Thyroid gland (tissue), 4 donors: ENCODE measurements at regions not wholly inside any gene's neighbourhood (a gene's known extent, or its start where the extent isn't known, plus 50 kb on each side); places are given as distances from the start of the nearest gene placed in this dataset.
A peak's percentile ranks its signal among the peaks of the same experiment; 100 is the strongest.

Source experiments
- DNase-seq, 2 donors: peaks; one replicate each; pipeline ENCODE4 v3.0.0-alpha.2; 2019
- H3K27ac ChIP-seq, 3 donors: fragments of 200-600 bp; sonication (generic); 1 replicate in 2 of 3; 2 replicates in 1 of 3; pipeline ENCODE4 v1.5.1; 2016 to 2019; ENCODE audit warnings: mild to moderate bottlenecking in 1 of 3, moderate library complexity in 1 of 3
- H3K27me3 ChIP-seq: fragments of 200-600 bp; sonication (generic); one replicate; pipeline ENCODE4 v1.5.1; 2019
- H3K36me3 ChIP-seq, 2 donors: fragments of 200-600 bp; sonication (generic); one replicate each; pipeline ENCODE4 v1.5.1; 2016 to 2019
- H3K4me1 ChIP-seq, 2 donors: fragments of 200-600 bp; sonication (generic); one replicate each; pipeline ENCODE4 v1.5.1; 2017 to 2019
- H3K4me3 ChIP-seq, 3 donors: fragments of 200-600 bp; sonication (generic); replicated peaks in 1 of 3; 1 replicate in 2 of 3; 2 replicates in 1 of 3; pipeline ENCODE4 v1.5.1; 2016; ENCODE audit warnings: mild to moderate bottlenecking in 1 of 3
- H3K9me3 ChIP-seq: fragments of 200-600 bp; sonication (generic); one replicate; pipeline ENCODE4 v1.5.1; 2017
- CTCF ChIP-seq, 6 experiments: fragments of 200-600 bp in 3 of 6; fragments of 450-650 bp in 3 of 6; sonication (generic) in 3 of 6; IDR thresholded peaks; one replicate each; pipeline ENCODE4 v1.5.1; 2016 to 2019; ENCODE audit warnings: antibody characterized with exemption in 6 of 6, mild to moderate bottlenecking in 2 of 6, inconsistent platforms in 1 of 6, moderate library complexity in 1 of 6
- POLR2A ChIP-seq, 2 donors: fragments of 450-650 bp; IDR thresholded peaks; one replicate each; pipeline ENCODE4 v1.6.1; 2017; ENCODE audit warnings: antibody characterized with exemption in 2 of 2, mild to moderate bottlenecking in 2 of 2, moderate library complexity in 1 of 2
- WGBS, 2 donors: methylation state at CpG; one replicate each; pipeline ENCODE4 v1.1.5; 2017; 5-methylcytosine and 5-hydroxymethylcytosine counted together
- intact Hi-C: fragments of 100-400 bp; cut with DNase I; formaldehyde crosslinking; loops from one replicate; pipeline ENCODE4 v1.15.1; 2023

GRCh38 chr20:50404419-50405234 is 105.6 kb upstream of the PTPN1 start:
- WGBS, 2 donors: 90 to 93% methylated on average over 9 of the region's 9 CpGs
- H3K4me1 ChIP-seq: peaks cover 7 to 39% of the 10 kb centered on the region in 2 donors
- TF ChIP-seq CTCF (IDR thresholded peaks at IDR 0.05): no peak
- TF ChIP-seq POLR2A (IDR thresholded peaks at IDR 0.05): no peak
- H3K36me3 ChIP-seq: no peaks in the 10 kb centered on the region
- intact Hi-C loops: no loop called here
- peak overlapping the region in 1 of 3 donors; percentile 20 for H3K27ac ChIP-seq
- DNase-seq: no peak
- no peak overlapping the region for H3K4me3 ChIP-seq
- no peaks in the 10 kb centered on the region for H3K27me3 ChIP-seq
- H3K9me3 ChIP-seq: no peaks in the 10 kb centered on the region

GRCh38 chr20:50405235-50405914 is 104.8 kb upstream of the PTPN1 start:
- Histone ChIP-seq H3K4me1 (peaks cover 7 to 38% of the 10 kb centered on the region in 2 donors), H3K4me3 (no peak overlapping the region), H3K27ac (peak overlapping the region in 1 of 3 donors; percentile 22), H3K9me3 (no peaks in the 10 kb centered on the region), H3K36me3 (no peaks in the 10 kb centered on the region), H3K27me3 (no peaks in the 10 kb centered on the region)
- intact Hi-C loops: no loop called here
- 75 to 79% methylated on average over 9 to 10 of the region's 10 CpGs for WGBS, 2 donors
- no peak for DNase-seq
- TF ChIP-seq POLR2A (IDR thresholded peaks at IDR 0.05) (no peak), CTCF (IDR thresholded peaks at IDR 0.05) (no peak)

GRCh38 chr20:50405915-50406609 is 104.1 kb upstream of the PTPN1 start:
- Histone ChIP-seq H3K27me3 (no peaks in the 10 kb centered on the region), H3K4me1 (peaks cover 7 to 41% of the 10 kb centered on the region in 2 donors)
- TF ChIP-seq CTCF (IDR thresholded peaks at IDR 0.05): no peak
- no peak for TF ChIP-seq POLR2A (IDR thresholded peaks at IDR 0.05)

GRCh38 chr20:50406610-50407136 is 103.5 kb upstream of the PTPN1 start:
- 90 to 91% methylated on average over 9 of the region's 9 CpGs for WGBS, 2 donors
- TF ChIP-seq CTCF (IDR thresholded peaks at IDR 0.05): no peak
- TF ChIP-seq POLR2A (IDR thresholded peaks at IDR 0.05): no peak
- H3K27me3 ChIP-seq: no peaks in the 10 kb centered on the region
- no peaks in the 10 kb centered on the region for H3K36me3 ChIP-seq
- H3K9me3 ChIP-seq: no peaks in the 10 kb centered on the region
- H3K4me3 ChIP-seq: no peak overlapping the region
- H3K27ac ChIP-seq: no peak overlapping the region
- intact Hi-C loops: no loop called here
- no peak for DNase-seq
- H3K4me1 ChIP-seq: peaks cover 9 to 47% of the 10 kb centered on the region in 2 donors

More at GRCh38 chr20:50405915-50406609, 104.1 kb upstream of the PTPN1 start:
- DNase-seq: no peak
- no peak overlapping the region for H3K27ac ChIP-seq
- no peaks in the 10 kb centered on the region for H3K36me3 ChIP-seq
- WGBS, 2 donors: 83 to 88% methylated on average over 6 of the region's 6 CpGs
- intact Hi-C loops: no loop called here
- no peak overlapping the region for H3K4me3 ChIP-seq
- H3K9me3 ChIP-seq: no peaks in the 10 kb centered on the region
